Fibroblast of skin of right biceps (primary cell): ENCODE measurements at regions not wholly inside any gene's neighbourhood (a gene's known extent, or its start where the extent isn't known, plus 50 kb on each side); places are given as distances from the start of the nearest gene placed in this dataset.

Experiments
- DNase-seq: peaks from one replicate; pipeline ENCODE4 v3.0.0-alpha.2; 2013

- no peak for DNase-seq
Observed at GRCh38 chr3:96169111-96169766, 645.2 kb upstream of the EPHA6 start.

- DNase-seq, result no peak
Observed at GRCh38 chr3:96172917-96173316, 641.5 kb upstream of the EPHA6 start.

- DNase-seq, result no peak
Observed at GRCh38 chr3:96175500-96175899, 638.9 kb upstream of the EPHA6 start.

- DNase-seq, result no peak
Observed at GRCh38 chr3:96182756-96183155, 631.6 kb upstream of the EPHA6 start.

- DNase-seq, result no peak
Observed at GRCh38 chr3:96183871-96184270, 630.5 kb upstream of the EPHA6 start.

GRCh38 chr3:96190024-96190616 lies 624.3 kb upstream of the EPHA6 start:
- DNase-seq, result no peak

- DNase-seq, result no peak
Observed at GRCh38 chr3:96192966-96193550, 621.3 kb upstream of the EPHA6 start.

GRCh38 chr3:96200897-96201296 lies 613.5 kb upstream of the EPHA6 start:
- DNase-seq, result no peak

- DNase-seq, result no peak
Observed at GRCh38 chr3:96201463-96201862, 612.9 kb upstream of the EPHA6 start.

GRCh38 chr3:96202181-96202580 lies 612.2 kb upstream of the EPHA6 start:
- no peak for DNase-seq

GRCh38 chr3:96209699-96210098 lies 604.7 kb upstream of the EPHA6 start:
- no peak for DNase-seq

GRCh38 chr3:96213393-96213792 lies 601.0 kb upstream of the EPHA6 start:
- DNase-seq, result no peak

- no peak for DNase-seq
Observed at GRCh38 chr3:96214941-96215340, 599.5 kb upstream of the EPHA6 start.

- DNase-seq, result no peak
Observed at GRCh38 chr3:96225494-96225893, 588.9 kb upstream of the EPHA6 start.

- no peak for DNase-seq
Observed at GRCh38 chr3:96233679-96234078, 580.7 kb upstream of the EPHA6 start.

GRCh38 chr3:96236522-96236921 lies 577.9 kb upstream of the EPHA6 start:
- peak; percentile 2 for DNase-seq

GRCh38 chr3:96259299-96259698 lies 555.1 kb upstream of the EPHA6 start:
- no peak for DNase-seq

GRCh38 chr3:96264701-96265100 lies 549.7 kb upstream of the EPHA6 start:
- DNase-seq, result peak; percentile 3

GRCh38 chr3:96266395-96267190 lies 547.8 kb upstream of the EPHA6 start:
- peak; percentile 24 for DNase-seq

GRCh38 chr3:96267577-96267976 lies 546.8 kb upstream of the EPHA6 start:
- no peak for DNase-seq

- no peak for DNase-seq
Observed at GRCh38 chr3:96294143-96294542, 520.3 kb upstream of the EPHA6 start.

- DNase-seq, result no peak
Observed at GRCh38 chr3:96300743-96301142, 513.7 kb upstream of the EPHA6 start.

- peak; percentile 1 for DNase-seq
Observed at GRCh38 chr3:96319166-96319565, 495.2 kb upstream of the EPHA6 start.

- no peak for DNase-seq
Observed at GRCh38 chr3:96324087-96324486, 490.3 kb upstream of the EPHA6 start.
